Gastroesophageal sphincter (tissue), 4 donors: ENCODE measurements at regions not wholly inside any gene's neighbourhood (a gene's known extent, or its start where the extent isn't known, plus 50 kb on each side); places are given as distances from the start of the nearest gene placed in this dataset.

Experiments
- ATAC-seq: fragments of 150-250 bp; one replicate; pipeline ENCODE4 v1.9.1; 2016; ENCODE audit warnings: mild to moderate bottlenecking, moderate library complexity
- H3K27ac ChIP-seq, 4 donors: fragments of 200-600 bp; sonication (generic) in 3 of 4; 1 replicate in 3 of 4; 2 replicates in 1 of 4; pipeline ENCODE4 v1.5.1; 2016 to 2019
- H3K27me3 ChIP-seq: fragments of 200-600 bp; sonication (generic); one replicate; pipeline ENCODE4 v1.5.1; 2019
- H3K36me3 ChIP-seq, 2 donors: fragments of 200-600 bp; sonication (generic); one replicate each; pipeline ENCODE4 v1.5.1; 2019; ENCODE audit warnings: control low read depth in 1 of 2
- H3K4me1 ChIP-seq, 3 donors: fragments of 200-600 bp; sonication (generic); 1 replicate in 2 of 3; 2 replicates in 1 of 3; pipeline ENCODE4 v1.5.1; 2016 to 2019; ENCODE audit warnings: control low read depth in 2 of 3
- H3K4me3 ChIP-seq, 2 donors: fragments of 200-600 bp; sonication (generic); one replicate each; pipeline ENCODE4 v1.5.1; 2019; ENCODE audit warnings: mild to moderate bottlenecking in 1 of 2, moderate library complexity in 1 of 2
- H3K9me3 ChIP-seq, 3 donors: fragments of 200-600 bp; sonication (generic); one replicate each; pipeline ENCODE4 v1.5.1; 2017 to 2019; ENCODE audit warnings: control low read depth in 2 of 3
- EP300 ChIP-seq: sonication (generic); formaldehyde crosslinking; IDR thresholded peaks from one replicate; pipeline ENCODE4 v1.6.1; 2017; ENCODE audit warnings: antibody characterized with exemption, mild to moderate bottlenecking
- POLR2A ChIP-seq, 2 donors: fragments of 450-650 bp; IDR thresholded peaks; one replicate each; pipeline ENCODE4 v1.6.1; 2017; ENCODE audit warnings: antibody characterized with exemption in 2 of 2, mild to moderate bottlenecking in 2 of 2, moderate library complexity in 1 of 2
- POLR2AphosphoS5 ChIP-seq: sonication (generic); formaldehyde crosslinking; IDR thresholded peaks from one replicate; pipeline ENCODE4 v1.6.1; 2017; ENCODE audit warnings: antibody characterized with exemption
- WGBS, 2 donors: methylation state at CpG; one replicate each; pipeline ENCODE4 v1.1.5; 2018; ENCODE audit warnings: low coverage in 1 of 2; 5-methylcytosine and 5-hydroxymethylcytosine counted together
- TF ChIP-seq, protein P1 (sequence below), 4 experiments: fragments of 200-600 bp in 2 of 4; fragments of 450-650 bp in 2 of 4; sonication (generic) in 1 of 4; IDR thresholded peaks; one replicate each; pipeline ENCODE4 v1.5.1; 2017 to 2019; ENCODE audit warnings: antibody characterized with exemption in 4 of 4, mild to moderate bottlenecking in 2 of 4, moderate library complexity in 2 of 4

DNA sequence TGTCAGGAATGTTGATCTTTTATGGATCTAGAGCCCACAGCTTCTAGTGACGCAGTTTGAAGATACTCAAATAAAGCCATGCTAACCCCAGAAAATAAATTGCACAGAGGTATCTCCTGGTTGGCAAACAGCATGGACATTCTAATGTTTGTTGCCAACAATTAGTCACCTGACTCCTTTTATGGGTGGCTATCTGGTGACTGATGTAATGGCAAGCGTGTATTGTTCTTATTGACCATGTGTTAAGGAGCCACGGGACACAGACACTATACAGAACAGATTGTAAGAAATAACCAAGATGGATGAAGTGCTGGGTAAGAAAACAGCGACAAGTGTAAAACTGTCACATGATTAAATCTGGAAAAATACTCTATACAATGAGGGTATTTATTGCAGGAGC, 401.3 kb upstream of the PDE3A start:
- TF ChIP-seq EP300 (no peak), POLR2A (IDR thresholded peaks at IDR 0.05) (no peak), POLR2AphosphoS5 (no peak)
- TF ChIP-seq, protein P1, sequence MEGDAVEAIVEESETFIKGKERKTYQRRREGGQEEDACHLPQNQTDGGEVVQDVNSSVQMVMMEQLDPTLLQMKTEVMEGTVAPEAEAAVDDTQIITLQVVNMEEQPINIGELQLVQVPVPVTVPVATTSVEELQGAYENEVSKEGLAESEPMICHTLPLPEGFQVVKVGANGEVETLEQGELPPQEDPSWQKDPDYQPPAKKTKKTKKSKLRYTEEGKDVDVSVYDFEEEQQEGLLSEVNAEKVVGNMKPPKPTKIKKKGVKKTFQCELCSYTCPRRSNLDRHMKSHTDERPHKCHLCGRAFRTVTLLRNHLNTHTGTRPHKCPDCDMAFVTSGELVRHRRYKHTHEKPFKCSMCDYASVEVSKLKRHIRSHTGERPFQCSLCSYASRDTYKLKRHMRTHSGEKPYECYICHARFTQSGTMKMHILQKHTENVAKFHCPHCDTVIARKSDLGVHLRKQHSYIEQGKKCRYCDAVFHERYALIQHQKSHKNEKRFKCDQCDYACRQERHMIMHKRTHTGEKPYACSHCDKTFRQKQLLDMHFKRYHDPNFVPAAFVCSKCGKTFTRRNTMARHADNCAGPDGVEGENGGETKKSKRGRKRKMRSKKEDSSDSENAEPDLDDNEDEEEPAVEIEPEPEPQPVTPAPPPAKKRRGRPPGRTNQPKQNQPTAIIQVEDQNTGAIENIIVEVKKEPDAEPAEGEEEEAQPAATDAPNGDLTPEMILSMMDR (IDR thresholded peaks at IDR 0.05), result no peak

DNA sequence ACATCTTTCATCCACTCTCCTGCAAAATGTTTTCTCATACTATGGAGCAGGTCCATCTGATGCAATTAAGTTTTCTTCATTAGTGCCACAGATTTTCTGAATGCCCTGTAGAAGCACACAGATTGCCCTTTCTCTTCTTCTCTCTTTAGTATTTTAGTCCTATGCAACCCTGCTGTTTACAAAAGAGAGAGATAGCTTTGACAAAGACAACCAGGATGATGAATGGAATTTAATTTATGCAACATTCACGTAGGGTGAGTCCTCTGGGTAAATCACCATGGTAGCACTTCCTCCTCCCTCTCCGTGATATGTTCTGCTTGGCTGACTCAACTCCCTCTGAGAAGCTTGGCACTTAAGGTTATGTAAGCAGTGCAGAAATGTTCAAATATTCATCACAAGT, 400.9 kb upstream of the PDE3A start:
- Histone ChIP-seq H3K27ac (peak overlapping the region in 3 of 4 donors; percentile 12 to 47 (median 22)), H3K27me3 (no peaks in the 10 kb centered on the region), H3K9me3 (no peaks in the 10 kb centered on the region), H3K36me3 (no peaks in the 10 kb centered on the region), H3K4me3 (no peak overlapping the region), H3K4me1 (peaks cover 3 to 22% (median 8%) of the 10 kb centered on the region in 3 donors)
- ATAC-seq, result peak; percentile 90
- TF ChIP-seq, protein P1 (IDR thresholded peaks at IDR 0.05), result no peak
- peak; percentile 42 for TF ChIP-seq POLR2AphosphoS5
- WGBS, 2 donors, result 10 to 12% methylated on average over 2 of the region's 2 CpGs

More for the DNA sequence above, 401.3 kb upstream of the PDE3A start:
- WGBS, 2 donors, result 22 to 74% methylated on average over 3 to 4 of the region's 4 CpGs
- Histone ChIP-seq H3K4me1 (peaks cover 3 to 22% (median 8%) of the 10 kb centered on the region in 3 donors), H3K4me3 (no peak overlapping the region), H3K9me3 (no peaks in the 10 kb centered on the region), H3K27me3 (no peaks in the 10 kb centered on the region), H3K27ac (peak overlapping the region in 3 of 4 donors; percentile 12 to 47 (median 22)), H3K36me3 (no peaks in the 10 kb centered on the region)
- no peak for ATAC-seq

DNA sequence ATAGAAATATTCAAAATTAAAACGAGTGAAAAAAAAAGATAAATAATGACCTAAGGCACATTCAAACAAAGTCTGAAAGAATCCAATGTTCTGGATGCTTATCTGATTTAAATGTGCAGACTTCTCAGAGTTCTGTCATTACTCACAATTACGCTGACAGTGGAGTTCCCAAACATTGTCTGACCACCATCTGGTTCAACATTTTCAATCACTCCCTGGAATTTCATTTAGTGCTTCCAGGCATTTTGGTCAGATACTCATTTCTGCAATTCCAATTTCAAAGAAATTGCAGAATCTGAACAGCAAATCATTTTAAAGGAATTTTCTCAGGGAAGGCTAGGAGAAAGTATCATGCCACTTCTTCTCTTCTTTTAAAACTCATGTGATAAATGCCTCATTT, 398.2 kb upstream of the PDE3A start:
- no peak overlapping the region for H3K4me3 ChIP-seq
- H3K9me3 ChIP-seq, result no peaks in the 10 kb centered on the region
- ATAC-seq, result no peak
- H3K36me3 ChIP-seq, result no peaks in the 10 kb centered on the region
- no peaks in the 10 kb centered on the region for H3K27me3 ChIP-seq
- no peak overlapping the region for H3K27ac ChIP-seq
- 25 to 56% methylated on average over 2 of the region's 2 CpGs for WGBS, 2 donors
- peaks cover 3 to 22% (median 8%) of the 10 kb centered on the region in 3 donors for H3K4me1 ChIP-seq
- TF ChIP-seq POLR2AphosphoS5 (no peak), POLR2A (IDR thresholded peaks at IDR 0.05) (no peak), EP300 (no peak)
- TF ChIP-seq, protein P1 (IDR thresholded peaks at IDR 0.05), result no peak

DNA sequence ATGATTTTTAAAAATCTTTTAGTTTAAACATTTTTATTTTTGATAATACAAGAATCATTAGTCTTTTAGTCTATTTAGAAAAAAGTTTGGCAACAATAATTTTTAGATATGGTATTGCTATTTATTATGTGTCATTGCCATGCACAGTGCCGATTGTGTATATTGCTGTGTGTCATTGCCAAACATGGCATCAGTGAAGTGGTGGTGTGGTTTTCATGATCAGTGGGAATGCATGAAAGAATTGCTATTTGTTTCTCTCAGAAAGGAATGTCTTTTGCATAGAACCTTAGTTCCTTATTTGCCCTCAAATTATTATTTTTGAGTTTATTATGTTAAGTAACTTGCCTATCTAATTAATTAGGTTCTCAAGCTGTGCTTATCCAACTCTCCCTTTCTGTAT, 397.5 kb upstream of the PDE3A start:
- 59 to 78% methylated on average over 1 of the region's 1 CpG for WGBS, 2 donors
- Histone ChIP-seq H3K36me3 (no peaks in the 10 kb centered on the region), H3K27me3 (no peaks in the 10 kb centered on the region), H3K4me1 (peaks cover 3 to 22% (median 8%) of the 10 kb centered on the region in 3 donors), H3K4me3 (no peak overlapping the region), H3K27ac (no peak overlapping the region), H3K9me3 (no peaks in the 10 kb centered on the region)
- no peak for ATAC-seq
- TF ChIP-seq EP300, result no peak
- TF ChIP-seq, protein P1 (IDR thresholded peaks at IDR 0.05), result no peak
- no peak for TF ChIP-seq POLR2A (IDR thresholded peaks at IDR 0.05)
- TF ChIP-seq POLR2AphosphoS5, result no peak

DNA sequence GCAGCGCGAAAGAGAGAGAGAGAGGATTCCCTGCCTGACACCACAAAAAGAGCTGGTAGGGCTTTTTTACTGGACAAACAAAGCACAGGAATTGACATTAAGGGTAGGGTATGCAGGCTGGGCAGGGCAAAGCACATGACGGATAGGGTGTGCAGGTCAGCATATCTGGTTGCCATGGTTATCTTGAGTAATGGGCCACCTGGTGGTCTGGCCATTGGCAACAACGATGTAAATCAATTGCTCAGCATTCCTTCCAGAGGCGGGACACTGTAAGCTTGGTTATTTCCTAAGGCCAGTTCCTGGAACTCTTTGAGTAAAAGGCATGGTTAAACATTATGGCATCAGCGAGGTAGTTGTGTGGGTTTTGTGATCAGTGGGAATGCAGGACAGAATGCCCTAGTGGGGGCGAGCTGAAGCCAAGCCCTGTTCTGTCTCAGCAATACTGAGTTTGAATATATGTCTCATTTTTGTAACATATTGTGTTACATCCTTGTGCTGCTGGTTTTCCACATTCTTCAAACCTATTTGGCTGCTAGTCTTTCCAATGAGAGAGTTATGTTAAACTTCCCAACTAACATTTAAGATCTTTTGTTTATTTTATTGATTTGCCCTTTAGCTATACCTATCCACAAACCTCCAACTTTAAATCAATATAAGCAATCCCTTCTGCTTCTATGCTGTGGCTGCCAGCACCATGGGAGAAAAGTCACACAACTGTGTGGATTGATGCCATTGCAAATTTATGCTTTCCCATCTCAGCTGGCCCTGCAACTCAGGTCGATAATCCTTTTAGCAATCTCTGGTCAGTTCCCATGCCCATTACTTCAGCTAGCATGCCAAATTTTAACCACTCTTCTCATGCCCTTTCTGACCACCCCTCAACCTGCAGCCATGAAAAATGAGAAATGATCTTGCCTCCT, 396.7 kb upstream of the PDE3A start:
- no peaks in the 10 kb centered on the region for H3K27me3 ChIP-seq
- H3K4me1 ChIP-seq, result peaks cover 3 to 22% (median 8%) of the 10 kb centered on the region in 3 donors
- no peak for ATAC-seq
- no peaks in the 10 kb centered on the region for H3K9me3 ChIP-seq
- no peaks in the 10 kb centered on the region for H3K36me3 ChIP-seq
- H3K27ac ChIP-seq, result no peak overlapping the region
- TF ChIP-seq EP300 (no peak), POLR2AphosphoS5 (no peak), POLR2A (IDR thresholded peaks at IDR 0.05) (no peak)
- TF ChIP-seq, protein P1 (IDR thresholded peaks at IDR 0.05), result no peak
- H3K4me3 ChIP-seq, result no peak overlapping the region
- 68 to 79% methylated on average over 4 to 6 of the region's 8 CpGs for WGBS, 2 donors
